ENCODE measurements at regions not wholly inside any gene's neighbourhood (a gene's known extent, or its start where the extent isn't known, plus 50 kb on each side); places are given as distances from the start of the nearest gene placed in this dataset.
A peak's percentile ranks its signal among the peaks of the same experiment; 100 is the strongest.

DNA sequence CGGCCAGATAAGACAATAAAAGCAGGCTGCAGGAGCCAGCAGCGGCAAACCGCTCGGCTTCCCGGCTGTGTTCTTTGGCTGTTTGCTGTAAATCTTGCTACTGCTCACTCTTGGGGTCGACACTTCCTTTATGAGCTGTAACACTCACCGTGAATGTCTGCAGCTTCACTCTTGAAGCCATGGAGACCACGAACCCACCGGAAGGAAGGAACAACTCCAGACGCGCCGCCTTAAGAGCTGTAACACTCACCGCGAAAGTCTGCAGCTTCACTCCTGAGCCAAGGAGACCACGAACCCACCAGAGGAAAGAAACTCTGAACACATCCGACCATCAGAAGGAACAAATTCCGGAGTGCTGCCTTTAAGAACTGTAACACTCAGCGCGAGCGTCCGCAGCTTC, 451.7 kb downstream of the AGTPBP1 start:
- peaks cover 3 to 8% of the 10 kb centered on the region in 2 donors for H3K4me1 Mint-ChIP-seq
- peaks cover 6 to 27% of the 10 kb centered on the region in 2 donors for H3K27me3 Mint-ChIP-seq
- peak overlapping the region; percentile 61 to 67 for H3K4me3 Mint-ChIP-seq
- peaks cover 0 to 3% of the 10 kb centered on the region in 2 donors for H3K36me3 Mint-ChIP-seq
- peaks cover 4 to 8% of the 10 kb centered on the region in 2 donors for H3K9me3 Mint-ChIP-seq
- no peak overlapping the region for H3K27ac Mint-ChIP-seq
- DNase-seq: no peak
- no peak for ATAC-seq (replicated peaks)

- Mint-ChIP-seq H3K36me3 (peaks cover 0 to 3% of the 10 kb centered on the region in 2 donors), H3K9me3 (peaks cover 4% of the 10 kb centered on the region in 2 donors), H3K4me3 (no peak overlapping the region), H3K27ac (no peak overlapping the region), H3K4me1 (peaks cover 3 to 8% of the 10 kb centered on the region in 2 donors), H3K27me3 (peaks cover 6 to 21% of the 10 kb centered on the region in 2 donors)
- ATAC-seq (replicated peaks) (no peak), DNase-seq (no peak)
Measured at GRCh38 chr9:85289142-85289541, 452.6 kb downstream of the AGTPBP1 start.

DNA sequence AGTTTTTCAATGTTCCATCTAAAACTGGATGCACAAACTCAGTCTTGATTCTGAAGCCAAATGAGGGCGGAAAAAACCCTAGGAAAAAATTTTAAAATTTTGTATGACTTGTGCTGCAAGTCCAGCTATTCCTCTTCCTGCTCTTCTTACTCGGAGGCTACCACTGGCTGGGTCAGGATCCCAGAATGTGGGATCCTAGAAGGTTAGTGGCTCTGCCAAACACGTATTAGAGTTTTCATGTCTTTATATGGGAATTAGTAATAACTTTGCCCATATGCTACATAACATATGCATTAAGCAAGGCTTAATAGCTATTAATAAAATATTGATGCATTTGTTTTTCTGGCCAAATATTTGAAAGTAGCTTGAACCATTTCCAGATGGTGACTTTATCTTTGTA, 458.3 kb downstream of the AGTPBP1 start:
- Mint-ChIP-seq H3K9me3 (peaks cover under 1% of the 10 kb centered on the region in 2 donors), H3K4me3 (no peak overlapping the region), H3K27me3 (peaks cover 0 to 8% of the 10 kb centered on the region in 2 donors), H3K4me1 (no peaks in the 10 kb centered on the region), H3K36me3 (peaks cover 0 to 1% of the 10 kb centered on the region in 2 donors), H3K27ac (no peak overlapping the region)
- ATAC-seq (replicated peaks) (no peak), DNase-seq (no peak)

- no peak overlapping the region for H3K27ac Mint-ChIP-seq
- no peaks in the 10 kb centered on the region for H3K27me3 Mint-ChIP-seq
- no peaks in the 10 kb centered on the region for H3K9me3 Mint-ChIP-seq
- no peaks in the 10 kb centered on the region for H3K4me1 Mint-ChIP-seq
- no peak for ATAC-seq (replicated peaks)
- H3K36me3 Mint-ChIP-seq: no peaks in the 10 kb centered on the region
- no peak overlapping the region for H3K4me3 Mint-ChIP-seq
- DNase-seq: no peak
Measured at GRCh38 chr9:85278769-85279168, 463.0 kb downstream of the AGTPBP1 start.

- DNase-seq: no peak
- no peak for ATAC-seq (replicated peaks)
- Mint-ChIP-seq H3K36me3 (no peaks in the 10 kb centered on the region), H3K9me3 (no peaks in the 10 kb centered on the region), H3K27me3 (no peaks in the 10 kb centered on the region), H3K27ac (no peak overlapping the region), H3K4me3 (no peak overlapping the region), H3K4me1 (no peaks in the 10 kb centered on the region)
Measured at GRCh38 chr9:85276741-85277140, 465.0 kb downstream of the AGTPBP1 start.

DNA sequence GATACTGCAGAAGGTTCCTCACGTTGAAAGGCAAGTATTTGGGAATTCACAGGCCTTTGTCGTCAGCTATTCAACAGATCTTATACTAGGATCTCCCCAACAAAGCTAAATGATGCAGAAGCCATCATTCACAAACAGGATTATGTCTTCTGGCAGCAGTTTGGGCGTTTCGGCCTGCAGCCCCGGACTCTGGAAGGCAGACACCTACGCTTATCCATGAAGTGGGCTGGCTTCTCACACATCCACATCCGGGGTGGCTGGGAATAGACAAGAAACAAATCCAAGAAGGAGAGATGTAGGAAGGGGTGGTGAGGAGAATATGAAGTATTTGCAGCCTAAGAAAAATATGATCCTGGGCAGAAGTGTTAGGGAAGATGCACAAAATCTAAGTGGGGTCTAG, 471.9 kb downstream of the AGTPBP1 start:
- DNase-seq (no peak), ATAC-seq (replicated peaks) (no peak)
- Mint-ChIP-seq H3K4me3 (no peak overlapping the region), H3K27ac (no peak overlapping the region), H3K9me3 (no peaks in the 10 kb centered on the region), H3K36me3 (no peaks in the 10 kb centered on the region), H3K4me1 (peaks cover 0 to 6% of the 10 kb centered on the region in 2 donors), H3K27me3 (no peaks in the 10 kb centered on the region)

DNA sequence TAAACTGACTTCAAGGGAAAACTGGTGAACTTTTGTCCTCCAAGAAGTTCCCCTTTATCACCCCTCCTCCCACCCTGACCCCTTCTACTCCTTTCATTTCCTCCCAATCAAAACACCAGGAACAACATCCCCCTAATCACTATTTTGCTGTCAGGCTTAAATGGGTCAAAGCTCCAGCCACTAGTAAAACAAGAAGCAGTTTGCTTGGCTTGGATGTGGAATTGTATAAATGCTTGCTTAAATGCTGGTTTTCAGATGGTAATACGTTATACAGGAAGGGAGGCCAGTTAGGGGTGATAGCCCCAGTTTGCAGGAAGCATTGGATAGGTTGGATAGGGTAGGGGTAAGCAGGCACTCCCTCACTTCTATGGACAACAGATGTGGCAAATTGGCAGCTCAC, 473.6 kb downstream of the AGTPBP1 start:
- ATAC-seq (replicated peaks) (no peak), DNase-seq (no peak)
- Mint-ChIP-seq H3K36me3 (no peaks in the 10 kb centered on the region), H3K4me3 (no peak overlapping the region), H3K27ac (no peak overlapping the region), H3K9me3 (no peaks in the 10 kb centered on the region), H3K4me1 (peaks cover 0 to 6% of the 10 kb centered on the region in 2 donors), H3K27me3 (no peaks in the 10 kb centered on the region)

DNA sequence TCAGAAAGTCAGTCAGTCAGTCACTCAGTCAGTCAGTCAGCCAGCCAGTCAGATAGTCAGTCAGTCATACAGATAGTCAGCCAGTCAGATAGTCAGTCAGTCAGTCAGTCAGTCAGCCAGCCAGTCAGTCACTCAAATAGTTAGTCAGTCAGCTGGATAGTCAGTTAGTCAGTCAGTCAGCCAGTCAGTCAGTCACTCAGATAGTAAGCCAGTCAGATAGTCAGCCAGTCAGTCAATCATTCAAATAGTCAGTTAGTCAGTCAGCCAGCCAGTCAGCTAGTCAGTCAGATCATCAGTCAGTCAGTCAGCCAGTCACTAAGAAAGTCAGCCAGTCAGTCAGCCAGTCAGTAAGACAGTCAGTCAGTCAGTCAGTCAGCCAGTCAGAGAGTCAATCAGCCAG, 477.1 kb downstream of the AGTPBP1 start:
- no peaks in the 10 kb centered on the region for H3K9me3 Mint-ChIP-seq
- H3K4me1 Mint-ChIP-seq: peaks cover 0 to 6% of the 10 kb centered on the region in 2 donors
- no peak overlapping the region for H3K4me3 Mint-ChIP-seq
- ATAC-seq (replicated peaks): no peak
- no peak overlapping the region for H3K27ac Mint-ChIP-seq
- DNase-seq: no peak
- no peaks in the 10 kb centered on the region for H3K36me3 Mint-ChIP-seq
- no peaks in the 10 kb centered on the region for H3K27me3 Mint-ChIP-seq

GRCh38 chr9:85263288-85263687, 478.5 kb downstream of the AGTPBP1 start:
- Mint-ChIP-seq H3K4me1 (peaks cover 0 to 6% of the 10 kb centered on the region in 2 donors), H3K4me3 (no peak overlapping the region), H3K9me3 (peaks cover 2 to 6% of the 10 kb centered on the region in 2 donors), H3K27me3 (peaks cover 8 to 11% of the 10 kb centered on the region in 2 donors), H3K27ac (no peak overlapping the region), H3K36me3 (peaks cover 0 to 2% of the 10 kb centered on the region in 2 donors)
- ATAC-seq (replicated peaks) (no peak), DNase-seq (no peak)

- DNase-seq (no peak), ATAC-seq (replicated peaks) (peak; percentile 33 to 65)
- Mint-ChIP-seq H3K4me3 (no peak overlapping the region), H3K27me3 (peaks cover 8 to 12% of the 10 kb centered on the region in 2 donors), H3K4me1 (peaks cover 0 to 2% of the 10 kb centered on the region in 2 donors), H3K36me3 (peaks cover 0 to 2% of the 10 kb centered on the region in 2 donors), H3K27ac (no peak overlapping the region), H3K9me3 (peaks cover 2 to 6% of the 10 kb centered on the region in 2 donors)
Measured at GRCh38 chr9:85262333-85262732, 479.4 kb downstream of the AGTPBP1 start.

DNA sequence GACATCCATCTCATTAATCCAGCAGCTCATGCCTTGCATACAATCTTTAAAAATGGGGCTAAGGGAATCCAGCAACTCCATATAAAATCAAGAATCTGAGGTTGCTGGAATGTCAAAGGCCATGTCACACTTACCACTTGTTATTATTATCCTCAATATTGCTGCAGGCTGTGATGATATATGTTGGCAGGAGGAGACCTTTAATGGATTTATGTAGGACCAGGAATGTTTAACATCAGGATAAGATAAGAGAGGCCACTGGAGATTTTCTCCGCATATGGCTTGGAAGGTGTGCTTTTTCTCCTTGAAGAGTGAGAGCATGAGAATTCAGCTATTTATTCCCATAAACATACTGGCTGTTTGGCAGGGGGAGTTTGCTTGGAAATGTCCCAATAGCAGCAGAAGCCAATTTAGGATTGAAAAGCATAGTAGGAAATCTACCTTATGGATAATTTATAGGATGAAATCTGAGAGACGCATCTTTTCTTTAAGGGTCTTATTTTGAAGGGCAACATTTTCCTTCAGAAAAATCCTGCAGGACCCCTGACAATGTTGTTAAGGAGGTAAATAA, 481.4 kb downstream of the AGTPBP1 start:
- H3K4me3 Mint-ChIP-seq: no peak overlapping the region
- DNase-seq: no peak
- no peaks in the 10 kb centered on the region for H3K4me1 Mint-ChIP-seq
- ATAC-seq (replicated peaks): no peak
- H3K27ac Mint-ChIP-seq: no peak overlapping the region
- peaks cover 0 to 2% of the 10 kb centered on the region in 2 donors for H3K36me3 Mint-ChIP-seq
- H3K9me3 Mint-ChIP-seq: peaks cover 4 to 6% of the 10 kb centered on the region in 2 donors
- H3K27me3 Mint-ChIP-seq: peaks cover 8 to 12% of the 10 kb centered on the region in 2 donors

DNA sequence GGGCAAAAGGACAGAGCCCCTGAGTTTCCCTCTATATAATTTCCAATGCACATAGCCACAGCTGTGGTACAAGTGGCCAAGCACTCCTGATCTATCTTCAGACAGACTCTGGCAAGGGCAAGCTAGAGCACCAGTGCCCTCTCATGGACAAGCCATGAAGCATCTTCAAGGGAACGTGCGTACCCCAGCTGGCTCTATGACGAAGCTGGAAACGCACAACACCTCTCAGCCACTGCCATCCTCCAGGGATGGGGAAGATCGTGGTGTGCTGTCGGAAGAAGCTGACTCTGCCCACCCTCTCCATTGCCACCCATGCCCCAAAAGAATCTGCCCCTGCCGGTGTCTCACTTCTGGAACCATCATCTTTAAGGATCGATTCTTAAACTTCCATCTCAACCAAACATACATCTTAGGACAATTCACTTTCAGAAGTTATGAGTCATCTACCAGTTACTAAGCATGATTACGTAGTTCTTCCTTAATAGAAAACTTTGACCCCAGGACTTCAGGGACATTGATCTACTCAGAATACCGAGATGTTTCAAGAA, 482.9 kb downstream of the AGTPBP1 start:
- Mint-ChIP-seq H3K4me1 (no peaks in the 10 kb centered on the region), H3K9me3 (peaks cover 8 to 10% of the 10 kb centered on the region in 2 donors), H3K27me3 (peaks cover 8 to 12% of the 10 kb centered on the region in 2 donors), H3K36me3 (peaks cover 0 to 3% of the 10 kb centered on the region in 2 donors), H3K27ac (no peak overlapping the region), H3K4me3 (no peak overlapping the region)
- DNase-seq (peak; percentile 8), ATAC-seq (replicated peaks) (peak; percentile 76 to 77)

- no peak overlapping the region for H3K4me3 Mint-ChIP-seq
- peaks cover 8 to 12% of the 10 kb centered on the region in 2 donors for H3K27me3 Mint-ChIP-seq
- no peaks in the 10 kb centered on the region for H3K4me1 Mint-ChIP-seq
- peaks cover 8 to 10% of the 10 kb centered on the region in 2 donors for H3K9me3 Mint-ChIP-seq
- DNase-seq: no peak
- H3K27ac Mint-ChIP-seq: no peak overlapping the region
- no peak for ATAC-seq (replicated peaks)
- H3K36me3 Mint-ChIP-seq: peaks cover 0 to 3% of the 10 kb centered on the region in 2 donors
Measured at GRCh38 chr9:85258236-85258635, 483.5 kb downstream of the AGTPBP1 start.

DNA sequence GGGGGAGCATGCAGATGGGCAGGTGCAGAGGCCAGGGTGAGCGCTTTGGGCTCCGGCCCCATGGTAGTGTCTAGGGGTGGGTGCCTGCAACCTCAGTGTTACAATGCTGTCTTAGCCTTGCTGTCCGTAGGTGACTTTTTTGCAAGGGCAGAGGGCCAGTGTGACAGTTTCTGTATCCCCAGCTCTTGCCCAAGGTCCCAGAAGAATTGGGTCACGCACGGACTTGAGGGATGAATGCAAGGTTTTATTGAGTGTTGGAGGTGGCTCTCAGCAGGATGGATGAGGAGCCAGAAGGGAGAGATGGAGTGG, 492.5 kb downstream of the AGTPBP1 start:
- no peak for ATAC-seq (replicated peaks)

GRCh38 chr9:85248514-85249312, 493.0 kb downstream of the AGTPBP1 start:
- no peak overlapping the region for H3K27ac Mint-ChIP-seq
- no peak overlapping the region for H3K4me3 Mint-ChIP-seq
- H3K36me3 Mint-ChIP-seq: no peaks in the 10 kb centered on the region
- peaks cover 0 to 3% of the 10 kb centered on the region in 2 donors for H3K9me3 Mint-ChIP-seq
- no peaks in the 10 kb centered on the region for H3K27me3 Mint-ChIP-seq
- DNase-seq (no peak), ATAC-seq (replicated peaks) (no peak)
- no peaks in the 10 kb centered on the region for H3K4me1 Mint-ChIP-seq

More for the DNA sequence above, 492.5 kb downstream of the AGTPBP1 start:
- no peak for DNase-seq
- peaks cover 0 to 3% of the 10 kb centered on the region in 2 donors for H3K9me3 Mint-ChIP-seq
- H3K27ac Mint-ChIP-seq: no peak overlapping the region
- no peaks in the 10 kb centered on the region for H3K4me1 Mint-ChIP-seq
- H3K27me3 Mint-ChIP-seq: no peaks in the 10 kb centered on the region
- no peak overlapping the region for H3K4me3 Mint-ChIP-seq
- no peaks in the 10 kb centered on the region for H3K36me3 Mint-ChIP-seq

All from stimulated activated naive B cell treated with anti-CD40 and anti-IgM and Interleukin-4, amounts not matched to agents 10 μg/mL and 1 μg/mL and 100 μg/mL, for 72 hours (primary cell).